ENCODE measurements at regions not wholly inside any gene's neighbourhood (a gene's known extent, or its start where the extent isn't known, plus 50 kb on each side); places are given as distances from the start of the nearest gene placed in this dataset.

- TF ChIP-seq CTCF (IDR thresholded peaks at IDR 0.05; ENCODE audit: insufficient read depth, low read depth, low read length) (no peak), EZH2 (IDR thresholded peaks at IDR 0.05; ENCODE audit: insufficient read depth, low read length) (no peak)
Observed at GRCh38 chr6:84977363-84977705, 212.9 kb upstream of the TBX18 start.
